GM23338 (cell line): ENCODE measurements at regions not wholly inside any gene's neighbourhood (a gene's known extent, or its start where the extent isn't known, plus 50 kb on each side); places are given as distances from the start of the nearest gene placed in this dataset.

Experiments
- ATAC-seq: fragments of 200-7000 bp; cut with Tn5 transposase; 3 replicates; pipeline ENCODE4 v1.9.1; 2020
- DNase-seq: peaks from one replicate; pipeline ENCODE4 v3.0.0-alpha.2; 2015; ENCODE audit warnings: low spot score
- H2AFZ ChIP-seq: fragments of 200-600 bp; sonication (generic); 2 replicates; pipeline ENCODE4 v1.8.0; 2016; ENCODE audit warnings: antibody characterized with exemption, mild to moderate bottlenecking, moderate library complexity
- H3F3A ChIP-seq: fragments of 200-600 bp; sonication (generic); replicated peaks from 2 replicates; pipeline ENCODE4 v1.8.0; 2017; ENCODE audit warnings: antibody characterized with exemption, mixed run types, low read depth
- H3K27ac ChIP-seq: fragments of 200-600 bp; sonication (generic); 2 replicates; pipeline ENCODE4 v1.6.1; 2016; ENCODE audit warnings: low read depth
- H3K27me3 ChIP-seq: fragments of 200-600 bp; sonication (generic); 2 replicates; pipeline ENCODE4 v1.8.0; 2016; ENCODE audit warnings: mild to moderate bottlenecking, mixed run types, moderate library complexity; ENCODE audit not compliant: insufficient read depth
- H3K36me3 ChIP-seq: fragments of 200-600 bp; sonication (generic); 2 replicates; pipeline ENCODE4 v1.8.0; 2016; ENCODE audit warnings: mild to moderate bottlenecking; ENCODE audit not compliant: insufficient read depth
- H3K4me1 ChIP-seq: fragments of 200-600 bp; sonication (generic); 2 replicates; pipeline ENCODE4 v1.8.0; 2016; ENCODE audit warnings: mild to moderate bottlenecking, moderate library complexity; ENCODE audit not compliant: insufficient read depth
- H3K4me2 ChIP-seq: fragments of 200-600 bp; sonication (generic); 2 replicates; pipeline ENCODE4 v1.7.1; 2017; ENCODE audit warnings: mixed run types
- H3K4me3 ChIP-seq: fragments of 200-600 bp; sonication (generic); 2 replicates; pipeline ENCODE4 v1.6.1; 2016; ENCODE audit warnings: mixed run types
- H3K79me2 ChIP-seq: fragments of 200-600 bp; sonication (generic); replicated peaks from 2 replicates; pipeline ENCODE4 v1.8.0; 2017; ENCODE audit warnings: mild to moderate bottlenecking; ENCODE audit not compliant: insufficient read depth
- H3K9me2 ChIP-seq: fragments of 200-600 bp; sonication (generic); 2 replicates; pipeline ENCODE4 v1.8.0; 2017; ENCODE audit not compliant: insufficient read depth
- H4K20me1 ChIP-seq: fragments of 200-600 bp; sonication (generic); replicated peaks from 2 replicates; pipeline ENCODE4 v1.8.0; 2017; ENCODE audit warnings: mild to moderate bottlenecking; ENCODE audit not compliant: insufficient read depth
- H3K27ac Mint-ChIP-seq: 2 replicates; pipeline ENCODE4 v1.8.0; 2020; ENCODE audit warnings: inconsistent platforms, mild to moderate bottlenecking, moderate library complexity, mixed read lengths
- H3K27me3 Mint-ChIP-seq: 3 replicates; pipeline ENCODE4 v1.8.0; 2022; ENCODE audit warnings: low read depth, mild to moderate bottlenecking, moderate library complexity, mixed read lengths, inconsistent platforms; ENCODE audit not compliant: insufficient read depth, poor library complexity
- H3K36me3 Mint-ChIP-seq: 3 replicates; pipeline ENCODE4 v1.8.0; 2021; ENCODE audit warnings: low read depth, mild to moderate bottlenecking, inconsistent platforms, moderate library complexity, mixed read lengths
- H3K4me1 Mint-ChIP-seq: 3 replicates; pipeline ENCODE4 v1.8.0; 2020; ENCODE audit warnings: mild to moderate bottlenecking, inconsistent platforms, mixed read lengths
- H3K4me3 Mint-ChIP-seq: 3 replicates; pipeline ENCODE4 v1.8.0; 2021; ENCODE audit warnings: moderate library complexity, mild to moderate bottlenecking, inconsistent platforms, mixed read lengths
- H3K9me3 Mint-ChIP-seq: 3 replicates; pipeline ENCODE4 v1.8.0; 2020; ENCODE audit warnings: moderate library complexity, mild to moderate bottlenecking, inconsistent platforms, mixed read lengths
- CREB1 ChIP-seq: fragments of 250-450 bp; sonication (Bioruptor Pico); IDR thresholded peaks from 2 replicates; pipeline ENCODE4 v1.5.0; 2020; ENCODE audit warnings: low read depth, mild to moderate bottlenecking, moderate library complexity
- EZH2 ChIP-seq: fragments of 200-600 bp; sonication (generic); IDR thresholded peaks from one replicate; pipeline ENCODE4 v1.8.0; 2017; ENCODE audit warnings: antibody characterized with exemption, mild to moderate bottlenecking, low read depth; ENCODE audit not compliant: unreplicated experiment
- JUNB ChIP-seq: IDR thresholded peaks from one replicate; pipeline ENCODE4 v1.6.1; 2016; ENCODE audit warnings: antibody characterized with exemption; ENCODE audit not compliant: unreplicated experiment
- NANOG ChIP-seq: IDR thresholded peaks from 2 replicates; pipeline ENCODE4 v1.6.1; 2016; ENCODE audit warnings: antibody characterized with exemption, borderline replicate concordance
- POLR2AphosphoS5 ChIP-seq: IDR thresholded peaks from 2 replicates; pipeline ENCODE4 v1.6.1; 2016; ENCODE audit warnings: antibody characterized with exemption, low read depth
- STAT1 ChIP-seq: IDR thresholded peaks from one replicate; pipeline ENCODE4 v1.6.1; 2016; ENCODE audit warnings: antibody characterized with exemption; ENCODE audit not compliant: unreplicated experiment
- ZNF114 ChIP-seq: fragments of 250-450 bp; sonication (Bioruptor Pico); IDR thresholded peaks from 2 replicates; pipeline ENCODE4 v1.5.0; 2020; ENCODE audit warnings: mild to moderate bottlenecking, moderate library complexity
- TF ChIP-seq, protein P1 (sequence below): fragments of 250-450 bp; sonication (Bioruptor Pico); IDR thresholded peaks from 2 replicates; pipeline ENCODE4 v1.5.0; 2020; ENCODE audit warnings: mild to moderate bottlenecking, moderate library complexity
- TF ChIP-seq, protein P2 (sequence below): IDR thresholded peaks from 2 replicates; pipeline ENCODE4 v1.6.1; 2016; ENCODE audit warnings: antibody characterized with exemption
- TF ChIP-seq, protein P3 (sequence below), 2 experiments: fragments of 200-600 bp in 1 of 2; sonication (generic) in 1 of 2; conservative IDR thresholded peaks; 2 replicates each; pipeline versions ENCODE4 v1.5.1 to v1.6.1; 2016 to 2017; ENCODE audit warnings: antibody characterized with exemption in 2 of 2, low read depth in 2 of 2, mild to moderate bottlenecking in 2 of 2, moderate library complexity in 1 of 2

DNA sequence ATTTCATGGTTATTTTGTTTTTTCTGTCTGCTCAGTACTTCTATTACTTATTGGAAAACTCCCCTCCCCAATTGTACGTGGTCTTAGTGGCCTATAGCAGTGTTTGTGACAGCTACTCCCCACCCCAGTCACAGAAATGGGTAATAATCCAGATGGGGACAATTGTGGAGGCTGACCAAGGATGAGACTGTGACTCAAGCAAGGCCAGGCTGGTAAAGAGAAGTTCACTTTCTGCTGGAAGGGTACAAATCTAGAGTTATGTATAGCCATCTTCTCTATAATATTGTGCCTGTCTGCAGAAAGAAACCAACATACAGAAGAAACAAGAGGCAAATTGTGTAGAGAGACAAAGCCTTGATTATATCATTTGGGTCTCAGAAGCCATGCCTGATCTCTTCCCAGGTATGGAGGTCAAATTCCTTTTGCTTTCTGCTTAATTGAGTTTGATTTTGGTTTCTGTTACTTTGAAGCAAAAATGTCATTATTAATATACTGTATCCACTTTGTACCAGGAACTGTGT, 270.4 kb downstream of the HLX start:
- Histone ChIP-seq H3K79me2 (no peaks in the 10 kb centered on the region), H3F3A (no peaks in the 10 kb centered on the region), H3K36me3 (no peaks in the 10 kb centered on the region), H3K4me2 (no peak overlapping the region), H3K4me3 (no peak overlapping the region), H3K27ac (no peak overlapping the region), H2AFZ (no peak overlapping the region), H4K20me1 (no peaks in the 10 kb centered on the region), H3K4me1 (no peaks in the 10 kb centered on the region), H3K27me3 (no peaks in the 10 kb centered on the region), H3K9me2 (no peaks in the 10 kb centered on the region)
- Mint-ChIP-seq H3K27me3 (no peaks in the 10 kb centered on the region), H3K9me3 (no peaks in the 10 kb centered on the region), H3K4me3 (no peak overlapping the region), H3K4me1 (0 out of 3 replicates have a peak, but pooled peaks cover 2% of the 10 kb centered on the region), H3K36me3 (no peaks in the 10 kb centered on the region), H3K27ac (no peak overlapping the region)
- no peak for DNase-seq
- no peak for TF ChIP-seq NANOG
- TF ChIP-seq JUNB, result no peak
- TF ChIP-seq, protein P1, sequence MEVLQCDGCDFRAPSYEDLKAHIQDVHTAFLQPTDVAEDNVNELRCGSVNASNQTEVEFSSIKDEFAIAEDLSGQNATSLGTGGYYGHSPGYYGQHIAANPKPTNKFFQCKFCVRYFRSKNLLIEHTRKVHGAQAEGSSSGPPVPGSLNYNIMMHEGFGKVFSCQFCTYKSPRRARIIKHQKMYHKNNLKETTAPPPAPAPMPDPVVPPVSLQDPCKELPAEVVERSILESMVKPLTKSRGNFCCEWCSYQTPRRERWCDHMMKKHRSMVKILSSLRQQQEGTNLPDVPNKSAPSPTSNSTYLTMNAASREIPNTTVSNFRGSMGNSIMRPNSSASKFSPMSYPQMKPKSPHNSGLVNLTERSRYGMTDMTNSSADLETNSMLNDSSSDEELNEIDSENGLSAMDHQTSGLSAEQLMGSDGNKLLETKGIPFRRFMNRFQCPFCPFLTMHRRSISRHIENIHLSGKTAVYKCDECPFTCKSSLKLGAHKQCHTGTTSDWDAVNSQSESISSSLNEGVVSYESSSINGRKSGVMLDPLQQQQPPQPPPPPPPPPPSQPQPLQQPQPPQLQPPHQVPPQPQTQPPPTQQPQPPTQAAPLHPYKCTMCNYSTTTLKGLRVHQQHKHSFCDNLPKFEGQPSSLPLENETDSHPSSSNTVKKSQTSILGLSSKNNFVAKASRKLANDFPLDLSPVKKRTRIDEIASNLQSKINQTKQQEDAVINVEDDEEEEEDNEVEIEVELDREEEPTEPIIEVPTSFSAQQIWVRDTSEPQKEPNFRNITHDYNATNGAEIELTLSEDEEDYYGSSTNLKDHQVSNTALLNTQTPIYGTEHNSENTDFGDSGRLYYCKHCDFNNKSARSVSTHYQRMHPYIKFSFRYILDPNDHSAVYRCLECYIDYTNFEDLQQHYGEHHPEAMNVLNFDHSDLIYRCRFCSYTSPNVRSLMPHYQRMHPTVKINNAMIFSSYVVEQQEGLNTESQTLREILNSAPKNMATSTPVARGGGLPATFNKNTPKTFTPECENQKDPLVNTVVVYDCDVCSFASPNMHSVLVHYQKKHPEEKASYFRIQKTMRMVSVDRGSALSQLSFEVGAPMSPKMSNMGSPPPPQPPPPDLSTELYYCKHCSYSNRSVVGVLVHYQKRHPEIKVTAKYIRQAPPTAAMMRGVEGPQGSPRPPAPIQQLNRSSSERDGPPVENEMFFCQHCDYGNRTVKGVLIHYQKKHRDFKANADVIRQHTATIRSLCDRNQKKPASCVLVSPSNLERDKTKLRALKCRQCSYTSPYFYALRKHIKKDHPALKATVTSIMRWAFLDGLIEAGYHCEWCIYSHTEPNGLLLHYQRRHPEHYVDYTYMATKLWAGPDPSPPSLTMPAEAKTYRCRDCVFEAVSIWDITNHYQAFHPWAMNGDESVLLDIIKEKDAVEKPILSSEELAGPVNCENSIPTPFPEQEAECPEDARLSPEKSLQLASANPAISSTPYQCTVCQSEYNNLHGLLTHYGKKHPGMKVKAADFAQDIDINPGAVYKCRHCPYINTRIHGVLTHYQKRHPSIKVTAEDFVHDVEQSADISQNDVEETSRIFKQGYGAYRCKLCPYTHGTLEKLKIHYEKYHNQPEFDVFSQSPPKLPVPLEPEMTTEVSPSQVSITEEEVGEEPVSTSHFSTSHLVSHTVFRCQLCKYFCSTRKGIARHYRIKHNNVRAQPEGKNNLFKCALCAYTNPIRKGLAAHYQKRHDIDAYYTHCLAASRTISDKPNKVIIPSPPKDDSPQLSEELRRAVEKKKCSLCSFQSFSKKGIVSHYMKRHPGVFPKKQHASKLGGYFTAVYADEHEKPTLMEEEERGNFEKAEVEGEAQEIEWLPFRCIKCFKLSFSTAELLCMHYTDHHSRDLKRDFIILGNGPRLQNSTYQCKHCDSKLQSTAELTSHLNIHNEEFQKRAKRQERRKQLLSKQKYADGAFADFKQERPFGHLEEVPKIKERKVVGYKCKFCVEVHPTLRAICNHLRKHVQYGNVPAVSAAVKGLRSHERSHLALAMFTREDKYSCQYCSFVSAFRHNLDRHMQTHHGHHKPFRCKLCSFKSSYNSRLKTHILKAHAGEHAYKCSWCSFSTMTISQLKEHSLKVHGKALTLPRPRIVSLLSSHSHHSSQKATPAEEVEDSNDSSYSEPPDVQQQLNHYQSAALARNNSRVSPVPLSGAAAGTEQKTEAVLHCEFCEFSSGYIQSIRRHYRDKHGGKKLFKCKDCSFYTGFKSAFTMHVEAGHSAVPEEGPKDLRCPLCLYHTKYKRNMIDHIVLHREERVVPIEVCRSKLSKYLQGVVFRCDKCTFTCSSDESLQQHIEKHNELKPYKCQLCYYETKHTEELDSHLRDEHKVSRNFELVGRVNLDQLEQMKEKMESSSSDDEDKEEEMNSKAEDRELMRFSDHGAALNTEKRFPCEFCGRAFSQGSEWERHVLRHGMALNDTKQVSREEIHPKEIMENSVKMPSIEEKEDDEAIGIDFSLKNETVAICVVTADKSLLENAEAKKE (CRISPR knock-in tag), result no peak
- no peak for TF ChIP-seq ZNF114
- no peak for TF ChIP-seq CREB1 (CRISPR knock-in tag)
- no peak for TF ChIP-seq STAT1
- TF ChIP-seq, protein P2, sequence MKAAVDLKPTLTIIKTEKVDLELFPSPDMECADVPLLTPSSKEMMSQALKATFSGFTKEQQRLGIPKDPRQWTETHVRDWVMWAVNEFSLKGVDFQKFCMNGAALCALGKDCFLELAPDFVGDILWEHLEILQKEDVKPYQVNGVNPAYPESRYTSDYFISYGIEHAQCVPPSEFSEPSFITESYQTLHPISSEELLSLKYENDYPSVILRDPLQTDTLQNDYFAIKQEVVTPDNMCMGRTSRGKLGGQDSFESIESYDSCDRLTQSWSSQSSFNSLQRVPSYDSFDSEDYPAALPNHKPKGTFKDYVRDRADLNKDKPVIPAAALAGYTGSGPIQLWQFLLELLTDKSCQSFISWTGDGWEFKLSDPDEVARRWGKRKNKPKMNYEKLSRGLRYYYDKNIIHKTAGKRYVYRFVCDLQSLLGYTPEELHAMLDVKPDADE, result no peak
- TF ChIP-seq, protein P3, sequence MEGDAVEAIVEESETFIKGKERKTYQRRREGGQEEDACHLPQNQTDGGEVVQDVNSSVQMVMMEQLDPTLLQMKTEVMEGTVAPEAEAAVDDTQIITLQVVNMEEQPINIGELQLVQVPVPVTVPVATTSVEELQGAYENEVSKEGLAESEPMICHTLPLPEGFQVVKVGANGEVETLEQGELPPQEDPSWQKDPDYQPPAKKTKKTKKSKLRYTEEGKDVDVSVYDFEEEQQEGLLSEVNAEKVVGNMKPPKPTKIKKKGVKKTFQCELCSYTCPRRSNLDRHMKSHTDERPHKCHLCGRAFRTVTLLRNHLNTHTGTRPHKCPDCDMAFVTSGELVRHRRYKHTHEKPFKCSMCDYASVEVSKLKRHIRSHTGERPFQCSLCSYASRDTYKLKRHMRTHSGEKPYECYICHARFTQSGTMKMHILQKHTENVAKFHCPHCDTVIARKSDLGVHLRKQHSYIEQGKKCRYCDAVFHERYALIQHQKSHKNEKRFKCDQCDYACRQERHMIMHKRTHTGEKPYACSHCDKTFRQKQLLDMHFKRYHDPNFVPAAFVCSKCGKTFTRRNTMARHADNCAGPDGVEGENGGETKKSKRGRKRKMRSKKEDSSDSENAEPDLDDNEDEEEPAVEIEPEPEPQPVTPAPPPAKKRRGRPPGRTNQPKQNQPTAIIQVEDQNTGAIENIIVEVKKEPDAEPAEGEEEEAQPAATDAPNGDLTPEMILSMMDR (conservative IDR thresholded peaks at IDR 0.05; ENCODE audit: low read depth in 2 of 2), result no peak
- TF ChIP-seq POLR2AphosphoS5, result no peak
- no peak for TF ChIP-seq EZH2
- no peak for ATAC-seq
